Hindlimb muscle (tissue), 1 donor: ENCODE measurements at regions not wholly inside any gene's neighbourhood (a gene's known extent, or its start where the extent isn't known, plus 50 kb on each side); places are given as distances from the start of the nearest gene placed in this dataset.

ENCODE experiments used
- DNase-seq: peaks from one replicate; pipeline ENCODE4 v3.0.0-alpha.2; 2013

- no peak for DNase-seq
Measured at GRCh38 chr3:84881288-84881687, 77.5 kb upstream of the CADM2 start.

- DNase-seq, result no peak
Measured at GRCh38 chr3:84885199-84885882, 73.4 kb upstream of the CADM2 start.

- no peak for DNase-seq
Measured at GRCh38 chr3:84891851-84892250, 66.9 kb upstream of the CADM2 start.

GRCh38 chr3:84893211-84893610, 65.6 kb upstream of the CADM2 start:
- DNase-seq, result no peak

GRCh38 chr3:84904212-84904611, 54.6 kb upstream of the CADM2 start:
- DNase-seq, result no peak

GRCh38 chr3:84904816-84905555, 53.8 kb upstream of the CADM2 start:
- DNase-seq, result peak; percentile 42

GRCh38 chr3:84905556-84905920, 53.3 kb upstream of the CADM2 start:
- no peak for DNase-seq

GRCh38 chr3:84906065-84906464, 52.7 kb upstream of the CADM2 start:
- peak; percentile 4 for DNase-seq
